ENCODE measurements at regions not wholly inside any gene's neighbourhood (a gene's known extent, or its start where the extent isn't known, plus 50 kb on each side); places are given as distances from the start of the nearest gene placed in this dataset.

DNA sequence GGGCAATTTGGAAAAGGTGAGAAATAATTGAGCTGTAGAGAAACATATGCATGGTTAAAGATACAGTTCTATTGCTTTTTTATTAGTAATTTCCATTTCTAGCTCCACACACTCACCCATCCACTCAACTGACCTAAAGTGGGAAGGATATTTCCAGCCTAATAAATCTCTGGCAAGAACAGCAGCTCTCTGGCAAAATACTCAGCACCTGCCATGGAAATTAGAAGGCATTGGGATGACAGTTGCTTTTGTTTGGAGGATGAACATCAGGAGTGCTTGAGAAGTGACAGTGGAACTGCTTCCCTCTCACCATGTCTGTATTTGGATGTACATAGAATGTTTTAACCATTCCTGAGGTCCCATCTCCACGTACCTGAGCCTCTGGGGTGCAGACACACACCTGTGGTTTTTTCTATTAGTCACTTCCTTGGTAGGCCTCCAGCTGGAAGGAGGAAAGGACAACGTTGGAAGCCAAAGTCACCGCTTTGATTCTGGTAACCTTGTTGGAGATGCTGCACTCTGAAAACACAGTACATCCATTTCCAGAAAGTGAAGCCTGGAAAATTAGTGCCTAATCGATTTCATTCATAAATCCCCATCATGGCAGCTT lies 62.3 kb upstream of the RUNX1 start:
- TF ChIP-seq, protein P1, sequence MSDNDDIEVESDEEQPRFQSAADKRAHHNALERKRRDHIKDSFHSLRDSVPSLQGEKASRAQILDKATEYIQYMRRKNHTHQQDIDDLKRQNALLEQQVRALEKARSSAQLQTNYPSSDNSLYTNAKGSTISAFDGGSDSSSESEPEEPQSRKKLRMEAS (IDR thresholded peaks at IDR 0.05; ENCODE audit: insufficient read depth, insufficient read length) = no peak
- no peak for TF ChIP-seq EZH2 (IDR thresholded peaks at IDR 0.05; ENCODE audit: borderline replicate concordance, low read depth, low read length, severe bottlenecking)
- no peak for TF ChIP-seq POLR2AphosphoS5 (IDR thresholded peaks at IDR 0.05; ENCODE audit: insufficient read depth, low read depth, low read length)
- no peak for TF ChIP-seq GATA2 (IDR thresholded peaks at IDR 0.05; ENCODE audit: insufficient read depth, insufficient read length, low read depth, low read length)
- TF ChIP-seq POLR2A (IDR thresholded peaks at IDR 0.05; ENCODE audit: low read depth, low read length) = no peak
- no peak for TF ChIP-seq FOS (IDR thresholded peaks at IDR 0.05; ENCODE audit: borderline replicate concordance, insufficient read depth, low read length)
- TF ChIP-seq JUN (IDR thresholded peaks at IDR 0.05; ENCODE audit: borderline replicate concordance, insufficient read depth, insufficient read length, low read depth) = no peak
- TF ChIP-seq MYC (IDR thresholded peaks at IDR 0.05; ENCODE audit: low read depth, low read length) = no peak
- TF ChIP-seq, protein P2, sequence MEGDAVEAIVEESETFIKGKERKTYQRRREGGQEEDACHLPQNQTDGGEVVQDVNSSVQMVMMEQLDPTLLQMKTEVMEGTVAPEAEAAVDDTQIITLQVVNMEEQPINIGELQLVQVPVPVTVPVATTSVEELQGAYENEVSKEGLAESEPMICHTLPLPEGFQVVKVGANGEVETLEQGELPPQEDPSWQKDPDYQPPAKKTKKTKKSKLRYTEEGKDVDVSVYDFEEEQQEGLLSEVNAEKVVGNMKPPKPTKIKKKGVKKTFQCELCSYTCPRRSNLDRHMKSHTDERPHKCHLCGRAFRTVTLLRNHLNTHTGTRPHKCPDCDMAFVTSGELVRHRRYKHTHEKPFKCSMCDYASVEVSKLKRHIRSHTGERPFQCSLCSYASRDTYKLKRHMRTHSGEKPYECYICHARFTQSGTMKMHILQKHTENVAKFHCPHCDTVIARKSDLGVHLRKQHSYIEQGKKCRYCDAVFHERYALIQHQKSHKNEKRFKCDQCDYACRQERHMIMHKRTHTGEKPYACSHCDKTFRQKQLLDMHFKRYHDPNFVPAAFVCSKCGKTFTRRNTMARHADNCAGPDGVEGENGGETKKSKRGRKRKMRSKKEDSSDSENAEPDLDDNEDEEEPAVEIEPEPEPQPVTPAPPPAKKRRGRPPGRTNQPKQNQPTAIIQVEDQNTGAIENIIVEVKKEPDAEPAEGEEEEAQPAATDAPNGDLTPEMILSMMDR (IDR thresholded peaks at IDR 0.05; ENCODE audit: extremely low read depth in 1 of 2, insufficient read depth in 1 of 2, low read depth in 1 of 2, low read length in 2 of 2) = no peak
- CTCF ChIA-PET = interaction anchor here (1.7 kb wide), 1 partner anchor 36 kb away, joined by 3 read pairs; no protein-coding TSS in a partner anchor
- dilution Hi-C loops (cut with MboI; ENCODE audit: extremely low pct_ligation_motif_present, low sequenced_read_pairs) (no loop called here), intact Hi-C loops (cut with micrococcal nuclease) (no loop called here)
- Histone ChIP-seq H3K27ac (ENCODE audit: insufficient read depth, low read depth, low read length) (no peak overlapping the region), H3K79me2 (ENCODE audit: control insufficient read depth, insufficient read depth, low read length) (no peaks in the 10 kb centered on the region), H3K9me3 (replicated peaks; ENCODE audit: control insufficient read depth, insufficient read depth, low read length) (no peaks in the 10 kb centered on the region), H3K4me1 (ENCODE audit: control insufficient read depth, extremely low read depth, insufficient read depth, low read length) (no peaks in the 10 kb centered on the region), H4K20me1 (replicated peaks; ENCODE audit: control insufficient read depth, extremely low read depth, insufficient read depth, low read length) (no peaks in the 10 kb centered on the region), H3K9ac (replicated peaks; ENCODE audit: extremely low read depth, insufficient read depth, low read length) (no peak overlapping the region), H3K4me2 (ENCODE audit: insufficient read depth, low read length) (no peak overlapping the region), H3K27me3 (ENCODE audit: control insufficient read depth in 2 of 2, insufficient read depth in 2 of 2, low read length in 2 of 2) (no peaks in the 10 kb centered on the region), H2AFZ (ENCODE audit: low read depth, low read length) (no peak overlapping the region), H3K9me1 (replicated peaks; ENCODE audit: control insufficient read depth, extremely low read depth, insufficient read depth, low read length) (no peaks in the 10 kb centered on the region), H3K4me3 (replicated peaks in 1 of 3; ENCODE audit: insufficient read depth in 1 of 3, low read depth in 1 of 3, low read length in 3 of 3) (no peak overlapping the region), H3K36me3 (ENCODE audit: control insufficient read depth in 2 of 2, extremely low read depth in 1 of 2, insufficient read depth in 2 of 2, low read length in 2 of 2) (no peaks in the 10 kb centered on the region)
- DNase-seq (ENCODE audit: low read depth, low spot score) = no peak
- FAIRE-seq = no peak
- POLR2A ChIA-PET = no interaction called here
- no TSS peak for BruUV-seq (replicated peaks)

Data from endothelial cell of umbilical vein (primary cell).